Trophoblast cell (in vitro differentiated cells and primary cell): ENCODE measurements at regions not wholly inside any gene's neighbourhood (a gene's known extent, or its start where the extent isn't known, plus 50 kb on each side); places are given as distances from the start of the nearest gene placed in this dataset.

Source experiments
- DNase-seq, 2 donors: peaks; one replicate each; pipeline ENCODE4 v3.0.0-alpha.2; 2016
- H2AFZ ChIP-seq: 2 replicates; pipeline ENCODE4 v1.6.1; 2013; ENCODE audit warnings: low read length, moderate library complexity, mild to moderate bottlenecking; ENCODE audit not compliant: insufficient read depth, poor library complexity
- H2AK5ac ChIP-seq: 2 replicates; pipeline ENCODE4 v1.6.1; 2013; ENCODE audit warnings: mild to moderate bottlenecking, low read length
- H2BK120ac ChIP-seq: 2 replicates; pipeline ENCODE4 v1.6.1; 2013; ENCODE audit warnings: low read length, mild to moderate bottlenecking, moderate library complexity; ENCODE audit not compliant: insufficient read depth, poor library complexity
- H2BK12ac ChIP-seq: 2 replicates; pipeline ENCODE4 v1.6.1; 2013; ENCODE audit warnings: mild to moderate bottlenecking, low read length, moderate library complexity
- H2BK5ac ChIP-seq: 2 replicates; pipeline ENCODE4 v1.6.1; 2013; ENCODE audit warnings: low read length, low read depth, moderate library complexity, mild to moderate bottlenecking; ENCODE audit not compliant: poor library complexity
- H3K14ac ChIP-seq: 2 replicates; pipeline ENCODE4 v1.6.1; 2013; ENCODE audit warnings: mild to moderate bottlenecking, low read length
- H3K18ac ChIP-seq: 2 replicates; pipeline ENCODE4 v1.6.1; 2013; ENCODE audit warnings: mild to moderate bottlenecking, low read length
- H3K23ac ChIP-seq: 2 replicates; pipeline ENCODE4 v1.6.1; 2013; ENCODE audit warnings: low read length
- H3K27ac ChIP-seq: 2 replicates; pipeline ENCODE4 v1.5.1; 2013; ENCODE audit warnings: low read depth, mild to moderate bottlenecking, inconsistent platforms, low read length, moderate library complexity
- H3K27me3 ChIP-seq: 2 replicates; pipeline ENCODE4 v1.6.1; 2013; ENCODE audit warnings: inconsistent platforms, mild to moderate bottlenecking, low read length, moderate library complexity; ENCODE audit not compliant: insufficient read depth
- H3K36me3 ChIP-seq, 2 experiments: 1 replicate in 1 of 2; 2 replicates in 1 of 2; pipeline ENCODE4 v1.6.1; 2013; ENCODE audit warnings: low read length in 2 of 2, mild to moderate bottlenecking in 2 of 2, moderate library complexity in 1 of 2; ENCODE audit not compliant: insufficient read depth in 2 of 2, control insufficient read depth in 1 of 2
- H3K4ac ChIP-seq: 2 replicates; pipeline ENCODE4 v1.6.1; 2013; ENCODE audit warnings: low read depth, mild to moderate bottlenecking, low read length, moderate library complexity
- H3K4me1 ChIP-seq, 2 experiments: 1 replicate in 1 of 2; 2 replicates in 1 of 2; pipeline ENCODE4 v1.6.1; 2013; ENCODE audit warnings: low read length in 2 of 2, mild to moderate bottlenecking in 2 of 2, moderate library complexity in 1 of 2; ENCODE audit not compliant: insufficient read depth in 2 of 2, control insufficient read depth in 1 of 2
- H3K4me2 ChIP-seq: 2 replicates; pipeline ENCODE4 v1.6.1; 2013; ENCODE audit warnings: inconsistent platforms, mild to moderate bottlenecking, low read length, moderate library complexity
- H3K4me3 ChIP-seq: 2 replicates; pipeline ENCODE4 v1.5.1; 2013; ENCODE audit warnings: mild to moderate bottlenecking, low read depth, low read length, inconsistent platforms
- H3K79me1 ChIP-seq: one replicate; pipeline ENCODE4 v1.6.1; 2013; ENCODE audit warnings: low read length
- H3K79me2 ChIP-seq: 2 replicates; pipeline ENCODE4 v1.6.1; 2013; ENCODE audit warnings: low read length, mild to moderate bottlenecking; ENCODE audit not compliant: control insufficient read depth, insufficient read depth, poor library complexity
- H3K9ac ChIP-seq: 2 replicates; pipeline ENCODE4 v1.6.1; 2013; ENCODE audit warnings: mild to moderate bottlenecking, low read length
- H3K9me3 ChIP-seq: 2 replicates; pipeline ENCODE4 v1.6.1; 2013; ENCODE audit warnings: low read depth, mild to moderate bottlenecking, control low read depth, inconsistent platforms, low read length; ENCODE audit not compliant: insufficient read depth
- H4K12ac ChIP-seq: 2 replicates; pipeline ENCODE4 v1.6.1; 2013; ENCODE audit warnings: low read depth, mild to moderate bottlenecking, low read length, moderate library complexity
- H4K8ac ChIP-seq: 2 replicates; pipeline ENCODE4 v1.6.1; 2013; ENCODE audit warnings: low read depth, mild to moderate bottlenecking, low read length, moderate library complexity
- H4K91ac ChIP-seq: one replicate; pipeline ENCODE4 v1.6.1; 2013; ENCODE audit warnings: low read depth, mild to moderate bottlenecking, low read length, moderate library complexity
- WGBS: extraction: QIAGEN DNeasy Blood & Tissue Kit; methylation state at CpG from one replicate; pipeline ENCODE4 v1.1.7; 2013; ENCODE audit warnings: missing lambda C conversion rate; ENCODE audit not compliant: insufficient read length, insufficient coverage; ENCODE audit errors: extremely low coverage; 5-methylcytosine and 5-hydroxymethylcytosine counted together

DNA sequence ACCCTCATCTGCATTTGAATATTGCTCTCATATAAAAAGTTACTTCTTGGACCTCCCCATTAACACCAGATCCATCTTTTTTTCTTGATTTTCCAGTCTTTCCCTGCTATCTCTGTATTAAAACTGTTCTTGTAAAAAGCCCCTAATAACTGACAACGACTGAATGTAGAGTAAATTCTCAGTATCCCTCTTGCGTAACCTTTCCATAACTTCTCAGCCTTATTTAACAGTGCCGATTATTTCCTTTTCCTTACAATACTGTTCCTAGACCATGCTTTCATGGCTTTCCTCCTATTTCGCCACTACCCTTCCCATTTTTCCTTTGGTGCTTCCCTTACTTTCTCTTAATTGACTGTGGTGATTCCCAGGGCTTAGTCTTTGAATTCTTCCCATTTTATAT, 348.9 kb upstream of the DSEL start:
- Histone ChIP-seq H3K23ac (no peak overlapping the region), H3K79me2 (no peaks in the 10 kb centered on the region), H3K4me1 (no peaks in the 10 kb centered on the region), H4K91ac (no peak overlapping the region), H3K4me3 (no peak overlapping the region), H3K18ac (no peak overlapping the region), H4K12ac (no peak overlapping the region), H2AFZ (no peak overlapping the region), H3K9ac (no peak overlapping the region), H2BK120ac (no peak overlapping the region), H2BK5ac (no peak overlapping the region), H3K4me2 (no peak overlapping the region), H3K27me3 (no peaks in the 10 kb centered on the region), H4K8ac (no peak overlapping the region), H3K79me1 (no peaks in the 10 kb centered on the region), H3K14ac (no peak overlapping the region), H2BK12ac (no peak overlapping the region), H2AK5ac (no peak overlapping the region), H3K4ac (no peak overlapping the region), H3K36me3 (no peaks in the 10 kb centered on the region), H3K27ac (no peak overlapping the region), H3K9me3 (no peaks in the 10 kb centered on the region)
- no peak for DNase-seq
- WGBS, result no CpG with 5 or more reads among the region's 4 CpGs

DNA sequence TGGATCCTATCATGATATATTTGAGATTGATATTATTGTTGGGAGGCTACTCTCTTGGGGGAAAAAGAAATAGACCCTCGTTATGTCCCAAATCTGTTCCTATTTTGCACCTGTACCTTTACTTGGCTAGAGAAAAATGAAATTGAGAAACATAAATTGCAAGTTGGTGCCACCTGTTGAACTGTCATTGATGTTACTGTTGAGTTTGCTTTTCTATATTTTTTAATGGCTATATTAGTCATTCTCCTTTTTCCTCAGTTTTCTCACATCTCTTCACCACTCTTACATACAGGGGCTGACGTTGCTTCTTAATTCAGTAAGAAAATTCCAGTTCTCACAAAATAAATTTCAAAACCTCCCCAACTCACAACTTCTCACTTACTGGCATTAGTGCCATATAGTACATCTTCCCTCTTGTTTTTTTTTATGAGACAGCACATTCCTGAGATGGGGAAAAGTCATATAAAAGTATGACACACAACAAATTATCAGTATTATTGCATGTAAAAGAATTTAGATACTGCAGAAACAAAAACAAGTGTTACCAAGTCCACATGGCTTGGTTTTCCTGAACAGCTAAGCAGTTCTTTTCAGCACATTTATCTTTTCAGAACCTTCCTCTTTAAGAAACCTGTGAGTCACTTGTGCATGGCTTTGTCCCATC, 348.3 kb upstream of the DSEL start:
- no peak overlapping the region for H4K8ac ChIP-seq
- H3K79me2 ChIP-seq, result no peaks in the 10 kb centered on the region
- H3K4me3 ChIP-seq, result no peak overlapping the region
- no peak overlapping the region for H3K4ac ChIP-seq
- no peak overlapping the region for H2BK5ac ChIP-seq
- H4K12ac ChIP-seq, result no peak overlapping the region
- H3K27ac ChIP-seq, result no peak overlapping the region
- WGBS, result no CpG with 5 or more reads among the region's 2 CpGs
- no peak overlapping the region for H3K4me2 ChIP-seq
- H3K27me3 ChIP-seq, result no peaks in the 10 kb centered on the region
- no peak overlapping the region for H3K23ac ChIP-seq
- H3K4me1 ChIP-seq, result no peaks in the 10 kb centered on the region
- H3K79me1 ChIP-seq, result no peaks in the 10 kb centered on the region
- no peaks in the 10 kb centered on the region for H3K9me3 ChIP-seq
- no peak overlapping the region for H3K9ac ChIP-seq
- no peak overlapping the region for H2BK12ac ChIP-seq
- H3K18ac ChIP-seq, result no peak overlapping the region
- H2AK5ac ChIP-seq, result no peak overlapping the region
- H4K91ac ChIP-seq, result no peak overlapping the region
- H2BK120ac ChIP-seq, result no peak overlapping the region
- no peaks in the 10 kb centered on the region for H3K36me3 ChIP-seq
- no peak for DNase-seq
- H3K14ac ChIP-seq, result no peak overlapping the region
- H2AFZ ChIP-seq, result no peak overlapping the region

DNA sequence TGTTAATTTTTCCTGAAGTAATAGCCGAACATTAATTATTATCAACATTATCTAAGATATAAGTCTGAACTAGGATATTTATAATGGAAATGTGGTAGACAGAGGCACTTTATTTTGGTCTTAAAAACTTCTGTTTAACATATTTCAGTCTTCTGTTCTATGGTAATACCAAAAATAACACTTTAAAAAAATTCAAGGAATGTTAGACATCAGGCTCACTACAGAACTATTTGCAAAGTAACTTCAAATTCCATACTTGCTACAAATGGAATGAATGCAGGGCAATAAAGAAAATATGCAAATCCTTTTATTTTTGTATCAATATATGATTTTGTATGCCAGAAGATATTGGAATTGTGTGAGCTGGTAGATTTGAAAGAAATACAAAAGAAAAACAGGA, 345.5 kb upstream of the DSEL start:
- no peaks in the 10 kb centered on the region for H3K9me3 ChIP-seq
- H3K27me3 ChIP-seq, result no peaks in the 10 kb centered on the region
- H3K14ac ChIP-seq, result no peak overlapping the region
- no peak overlapping the region for H4K91ac ChIP-seq
- H3K18ac ChIP-seq, result no peak overlapping the region
- H2BK120ac ChIP-seq, result no peak overlapping the region
- no peak overlapping the region for H2AK5ac ChIP-seq
- peak in 1 of 2 donors; percentile 30 for DNase-seq
- H3K27ac ChIP-seq, result no peak overlapping the region
- no peak overlapping the region for H4K12ac ChIP-seq
- no peak overlapping the region for H2BK5ac ChIP-seq
- no peaks in the 10 kb centered on the region for H3K36me3 ChIP-seq
- H3K4me3 ChIP-seq, result no peak overlapping the region
- no peaks in the 10 kb centered on the region for H3K4me1 ChIP-seq
- no peak overlapping the region for H2AFZ ChIP-seq
- no peak overlapping the region for H4K8ac ChIP-seq
- H3K4me2 ChIP-seq, result no peak overlapping the region
- no peak overlapping the region for H3K23ac ChIP-seq
- H3K79me1 ChIP-seq, result no peaks in the 10 kb centered on the region
- no peaks in the 10 kb centered on the region for H3K79me2 ChIP-seq
- no peak overlapping the region for H2BK12ac ChIP-seq
- H3K9ac ChIP-seq, result no peak overlapping the region
- H3K4ac ChIP-seq, result no peak overlapping the region
- no CpG with 5 or more reads among the region's 1 CpG for WGBS

DNA sequence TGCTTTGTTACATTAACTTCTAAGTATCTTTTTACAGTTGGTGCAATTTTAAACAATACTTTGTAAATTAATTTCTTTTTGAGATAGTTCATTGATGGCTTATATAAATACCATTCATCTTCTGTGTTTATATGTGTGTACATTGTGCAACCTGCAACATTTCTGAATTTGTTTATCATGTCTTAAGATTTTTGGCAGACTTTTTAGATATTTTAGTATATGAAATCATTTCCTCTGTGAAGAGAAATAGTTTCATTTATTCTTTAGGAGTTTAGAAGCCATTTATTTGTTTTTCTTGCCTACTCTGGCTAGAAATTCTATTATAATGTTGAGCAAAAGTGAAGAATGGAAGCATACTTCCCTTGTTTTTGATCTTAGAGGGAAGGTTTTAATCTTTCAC, 337.8 kb upstream of the DSEL start:
- no peak overlapping the region for H4K12ac ChIP-seq
- no peaks in the 10 kb centered on the region for H3K27me3 ChIP-seq
- H3K4ac ChIP-seq, result no peak overlapping the region
- H3K23ac ChIP-seq, result no peak overlapping the region
- no peaks in the 10 kb centered on the region for H3K9me3 ChIP-seq
- H3K79me1 ChIP-seq, result no peaks in the 10 kb centered on the region
- H3K27ac ChIP-seq, result no peak overlapping the region
- H3K9ac ChIP-seq, result no peak overlapping the region
- no peaks in the 10 kb centered on the region for H3K79me2 ChIP-seq
- H3K18ac ChIP-seq, result no peak overlapping the region
- H2BK12ac ChIP-seq, result no peak overlapping the region
- H2AFZ ChIP-seq, result no peak overlapping the region
- H3K36me3 ChIP-seq, result no peaks in the 10 kb centered on the region
- no peak overlapping the region for H3K4me2 ChIP-seq
- H3K4me3 ChIP-seq, result no peak overlapping the region
- H3K14ac ChIP-seq, result no peak overlapping the region
- no peak overlapping the region for H4K91ac ChIP-seq
- H2BK120ac ChIP-seq, result no peak overlapping the region
- H2BK5ac ChIP-seq, result no peak overlapping the region
- no peak overlapping the region for H4K8ac ChIP-seq
- no peak for DNase-seq
- H3K4me1 ChIP-seq, result no peaks in the 10 kb centered on the region
- no peak overlapping the region for H2AK5ac ChIP-seq
